ENCODE measurements at regions not wholly inside any gene's neighbourhood (a gene's known extent, or its start where the extent isn't known, plus 50 kb on each side); places are given as distances from the start of the nearest gene placed in this dataset.
"Not testable (repeated sequence)": the region's sequence is repeated elsewhere in the genome, so short reads cannot be mapped to it uniquely, and the experiment has no call there.

- DNase-seq (ENCODE audit: low read depth): no peak
Measured at GRCh38 chr21:33972539-33972938, 56.9 kb upstream of the ATP5PO start.

GRCh38 chr21:33971492-33972013, 55.9 kb upstream of the ATP5PO start:
- DNase-seq (ENCODE audit: low read depth): no peak

- no peak for DNase-seq (ENCODE audit: low read depth)
Measured at GRCh38 chr21:33969581-33969980, 54.0 kb upstream of the ATP5PO start.

- no peak for DNase-seq (ENCODE audit: low read depth)
Measured at GRCh38 chr21:33968995-33969348, 53.4 kb upstream of the ATP5PO start.

- DNase-seq (ENCODE audit: low read depth): no peak
Measured at GRCh38 chr21:33968080-33968994, 52.7 kb upstream of the ATP5PO start.

GRCh38 chr21:33967086-33967571, 51.5 kb upstream of the ATP5PO start:
- no peak for DNase-seq (ENCODE audit: low read depth)

- DNase-seq (ENCODE audit: low read depth): no peak
Measured at GRCh38 chr21:33966324-33966949, 50.8 kb upstream of the ATP5PO start.

- DNase-seq (ENCODE audit: low read depth): not testable (repeated sequence)
Measured at GRCh38 chr21:33965662-33966061, 50.1 kb upstream of the ATP5PO start.

Data from stimulated activated CD8-positive, alpha-beta memory T cell treated with anti-CD3 and anti-CD28 coated beads, Interleukin-4, amount 100 ng/mL, for 24 hours (primary cell).